ENCODE measurements at regions not wholly inside any gene's neighbourhood (a gene's known extent, or its start where the extent isn't known, plus 50 kb on each side); places are given as distances from the start of the nearest gene placed in this dataset.

- no peak for TF ChIP-seq CSDC2 (CRISPR knock-in tag; IDR thresholded peaks at IDR 0.05)
- no peak for TF ChIP-seq TSHZ2 (CRISPR knock-in tag; IDR thresholded peaks at IDR 0.05)
- TF ChIP-seq PATZ1 (CRISPR knock-in tag; IDR thresholded peaks at IDR 0.05; ENCODE audit: borderline replicate concordance) = no peak
- no peak for TF ChIP-seq TCF4 (CRISPR knock-in tag; IDR thresholded peaks at IDR 0.05; ENCODE audit: borderline replicate concordance)
- no peak for TF ChIP-seq ZNF8 (CRISPR knock-in tag; IDR thresholded peaks at IDR 0.05)
- no peak for TF ChIP-seq GLIS3 (CRISPR knock-in tag; IDR thresholded peaks at IDR 0.05)
- TF ChIP-seq ESRRG (CRISPR knock-in tag; IDR thresholded peaks at IDR 0.05) = no peak
- TF ChIP-seq RARB (CRISPR knock-in tag; IDR thresholded peaks at IDR 0.05) = no peak
- TF ChIP-seq POU6F1 (CRISPR knock-in tag; IDR thresholded peaks at IDR 0.05; ENCODE audit: borderline replicate concordance, low read depth) = no peak
- TF ChIP-seq ZNF70 (CRISPR knock-in tag; IDR thresholded peaks at IDR 0.05) = no peak
- TF ChIP-seq PPARA (CRISPR knock-in tag; IDR thresholded peaks at IDR 0.05; ENCODE audit: borderline replicate concordance) = no peak
- TF ChIP-seq CREB5 (CRISPR knock-in tag; IDR thresholded peaks at IDR 0.05; ENCODE audit: low read depth) = no peak
Observed at GRCh38 chr1:94656967-94657366, 115.4 kb upstream of the F3 start.
